Hematopoietic multipotent progenitor cell (in vitro differentiated cells): ENCODE measurements at regions not wholly inside any gene's neighbourhood (a gene's known extent, or its start where the extent isn't known, plus 50 kb on each side); places are given as distances from the start of the nearest gene placed in this dataset.
A peak's percentile ranks its signal among the peaks of the same experiment; 100 is the strongest.
"Not testable (repeated sequence)": the region's sequence is repeated elsewhere in the genome, so short reads cannot be mapped to it uniquely, and the experiment has no call there.

Experiments used
- DNase-seq, 3 donors: peaks; one replicate each; pipeline ENCODE4 v3.0.0-alpha.2; 2011 to 2015; ENCODE audit warnings: low read depth in 2 of 3, low spot score in 2 of 3

DNA sequence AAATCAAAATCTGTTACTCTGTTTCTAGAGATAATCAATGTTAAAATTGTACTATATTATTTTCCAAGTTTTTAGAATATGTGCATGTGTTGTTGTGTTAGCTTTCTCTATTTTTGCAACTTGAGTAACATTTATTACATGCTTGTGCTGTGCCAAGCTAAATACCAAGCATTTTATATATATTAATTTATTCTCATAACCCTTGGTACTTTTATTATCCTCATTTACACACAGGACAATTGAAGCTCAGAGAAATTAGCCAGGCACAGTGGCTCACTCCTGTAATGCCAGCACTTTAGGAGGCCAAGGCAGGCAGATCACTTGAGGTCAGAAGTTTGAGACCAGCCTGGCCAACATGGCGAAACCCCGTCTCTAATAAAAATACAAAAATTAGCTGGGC lies 254.0 kb upstream of the DMRT1 start:
- DNase-seq: no peak

DNA sequence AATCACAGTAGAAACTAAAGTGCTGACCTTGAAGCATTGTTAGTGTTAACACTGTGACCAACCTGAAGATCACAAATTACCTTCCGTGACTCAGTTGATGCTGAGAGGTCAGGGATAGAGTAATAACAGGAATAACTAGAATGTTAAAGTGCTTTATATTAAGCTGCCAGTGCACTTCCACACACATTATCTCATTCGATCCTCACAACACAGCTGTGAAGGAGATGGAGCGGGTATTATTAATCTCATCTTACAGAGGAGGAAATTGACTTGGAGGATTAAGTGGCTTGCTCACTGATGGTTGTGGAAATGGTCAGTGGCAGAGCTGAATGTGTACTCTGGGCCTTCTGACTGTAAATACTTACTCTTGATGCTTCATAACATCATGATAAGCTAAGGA lies 252.5 kb upstream of the DMRT1 start:
- no peak for DNase-seq

GRCh38 chr9:589723-590122 lies 251.8 kb upstream of the DMRT1 start:
- DNase-seq: peak in 2 of 3 donors; percentile 16 to 67

DNA sequence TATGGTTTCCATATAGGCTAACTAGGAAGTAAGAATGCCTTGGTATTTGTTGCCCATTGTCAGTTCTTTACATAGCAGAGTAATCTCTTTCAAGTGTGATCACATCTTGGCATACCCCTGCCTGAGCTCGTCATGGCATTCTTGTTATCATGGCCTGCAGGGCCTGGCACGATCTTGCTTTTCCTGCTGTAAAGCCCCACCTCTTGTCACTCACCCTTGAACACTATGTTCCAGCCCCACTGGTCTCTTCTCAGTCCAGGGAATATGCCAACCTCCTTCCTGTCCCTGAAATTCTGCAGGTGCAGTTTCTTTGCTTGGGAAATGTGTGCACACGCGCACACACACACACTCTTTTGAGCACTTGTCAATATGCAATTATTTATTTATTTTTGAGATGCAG lies 250.2 kb upstream of the DMRT1 start:
- DNase-seq: peak in 2 of 3 donors; percentile 14 to 50

DNA sequence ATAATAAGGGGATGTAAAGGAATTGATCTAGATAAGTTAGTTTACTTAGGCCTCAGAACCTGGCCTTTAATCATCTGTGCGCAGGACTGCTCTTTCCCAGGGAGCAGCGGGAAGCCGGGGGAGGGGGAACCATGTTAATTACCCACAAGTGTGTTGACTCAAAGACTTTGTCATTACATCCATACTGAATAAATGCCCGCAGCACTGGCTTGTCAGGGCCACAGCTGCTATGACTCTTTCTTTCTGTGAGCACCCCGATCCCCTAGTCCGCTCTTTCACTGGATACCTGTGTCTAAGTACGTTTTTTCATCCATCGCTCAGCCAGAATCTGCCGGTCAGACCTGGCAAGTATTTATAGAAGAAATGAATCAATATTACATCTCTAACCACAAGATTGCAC lies 249.3 kb upstream of the DMRT1 start:
- DNase-seq: no peak

- DNase-seq: no peak
These were observed 248.8 kb upstream of the DMRT1 start for GRCh38 chr9:592733-593132.

GRCh38 chr9:593809-594208 lies 247.7 kb upstream of the DMRT1 start:
- no peak for DNase-seq

DNA sequence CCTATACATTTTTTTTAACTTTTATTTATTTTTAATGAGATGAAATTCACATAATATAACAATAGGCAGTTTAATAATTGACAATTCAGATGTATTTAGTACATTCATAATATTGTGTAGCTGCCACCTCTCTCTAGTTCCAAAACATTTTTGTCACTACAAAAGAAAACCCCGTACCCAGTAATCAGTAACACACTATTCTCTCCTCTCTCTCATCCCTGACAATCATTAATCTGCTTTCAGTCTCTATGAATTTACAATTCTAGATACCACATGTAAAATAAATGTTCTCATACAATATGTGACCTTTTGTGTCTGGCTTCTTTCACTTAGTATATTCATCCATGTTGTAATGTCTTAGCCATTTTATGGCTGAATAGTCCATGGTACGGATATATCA lies 244.8 kb upstream of the DMRT1 start:
- no peak for DNase-seq

DNA sequence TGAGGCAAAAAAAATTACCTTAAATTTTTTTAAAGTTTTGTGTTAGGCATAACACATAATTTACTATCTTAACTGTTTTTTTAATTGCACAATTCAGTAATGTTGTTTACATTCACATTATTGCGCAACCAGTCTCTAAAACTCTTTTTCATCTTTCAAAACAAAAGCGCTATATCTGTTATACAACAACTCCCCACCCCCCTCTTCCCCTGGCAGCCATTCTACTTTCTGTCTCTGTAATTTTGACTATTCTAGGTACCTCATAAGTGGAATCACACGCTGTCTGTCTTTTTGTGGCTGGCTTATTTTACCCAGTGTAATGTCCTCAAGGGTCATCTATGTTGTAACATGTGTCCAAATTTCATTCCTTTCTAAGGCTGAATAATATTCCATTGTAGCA lies 241.5 kb upstream of the DMRT1 start:
- no peak for DNase-seq

DNA sequence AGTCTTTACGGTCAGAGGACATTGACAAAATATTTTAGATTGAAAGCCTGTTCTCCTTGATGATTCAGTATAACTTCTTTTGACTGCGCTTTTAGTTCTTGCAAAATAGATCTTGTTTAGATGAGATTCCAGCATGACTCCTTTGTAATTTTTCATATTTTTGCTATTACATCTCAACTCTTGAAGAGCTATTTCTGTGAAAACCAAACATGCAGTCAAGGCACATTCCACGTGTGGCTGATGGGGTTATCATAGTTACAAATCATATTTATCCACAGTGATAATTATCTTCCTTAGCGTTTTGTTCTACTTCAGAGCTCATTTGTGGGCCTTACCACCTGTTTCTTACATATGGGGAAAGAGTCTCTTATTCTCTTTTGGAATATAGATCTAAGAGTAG lies 238.8 kb upstream of the DMRT1 start:
- no peak for DNase-seq

DNA sequence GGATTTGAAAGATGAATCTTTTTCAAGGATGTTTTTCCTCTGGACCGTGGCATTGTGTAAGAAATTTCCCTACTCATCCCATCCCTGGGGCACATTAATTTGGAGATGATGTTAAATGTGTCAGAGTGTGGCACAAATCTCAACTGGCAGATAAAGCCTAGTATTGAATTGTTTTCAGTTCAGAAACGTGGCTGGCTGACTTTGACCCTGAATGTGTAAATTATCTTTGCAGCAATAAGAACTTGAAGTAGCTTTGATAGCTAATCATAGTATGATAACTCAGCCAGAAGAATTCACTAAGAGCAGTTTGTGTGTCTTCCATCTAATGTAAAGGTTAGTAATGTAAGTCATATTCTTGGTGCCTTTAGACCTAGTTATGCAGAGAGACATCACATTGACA lies 238.4 kb upstream of the DMRT1 start:
- no peak for DNase-seq

GRCh38 chr9:607417-607816 lies 234.1 kb upstream of the DMRT1 start:
- DNase-seq: no peak

DNA sequence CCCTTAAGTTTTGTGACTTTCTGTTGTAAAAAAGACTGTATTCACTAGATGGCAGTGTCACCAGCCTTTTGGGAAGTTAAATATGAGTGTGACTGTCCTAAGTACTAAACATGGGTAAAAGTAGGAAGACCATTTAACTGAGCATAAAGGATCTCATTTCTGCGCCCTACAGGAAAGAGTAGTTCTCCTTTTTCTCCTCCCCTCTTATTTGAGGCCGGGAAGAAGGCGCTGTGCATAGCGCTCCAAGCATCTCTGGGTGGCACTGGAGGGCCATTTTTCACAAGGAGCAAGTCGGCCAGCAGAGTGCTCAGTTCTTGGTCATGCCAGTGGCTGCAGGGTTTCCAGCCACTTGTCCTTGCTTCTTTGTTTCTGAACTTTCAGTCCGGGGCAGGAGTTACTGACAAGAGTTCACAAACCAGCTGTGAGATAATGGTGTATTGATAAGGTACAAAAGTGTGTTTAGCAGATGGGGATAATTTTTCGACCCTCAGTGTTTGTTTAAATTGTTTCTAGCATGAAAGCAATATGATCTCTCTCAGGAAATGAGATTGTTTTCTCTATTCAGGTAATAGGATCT lies 227.6 kb upstream of the DMRT1 start:
- DNase-seq: peak in 2 of 3 donors; percentile 89 to 94

GRCh38 chr9:614431-614830 lies 227.1 kb upstream of the DMRT1 start:
- DNase-seq: peak in 2 of 3 donors; percentile 26 to 30

DNA sequence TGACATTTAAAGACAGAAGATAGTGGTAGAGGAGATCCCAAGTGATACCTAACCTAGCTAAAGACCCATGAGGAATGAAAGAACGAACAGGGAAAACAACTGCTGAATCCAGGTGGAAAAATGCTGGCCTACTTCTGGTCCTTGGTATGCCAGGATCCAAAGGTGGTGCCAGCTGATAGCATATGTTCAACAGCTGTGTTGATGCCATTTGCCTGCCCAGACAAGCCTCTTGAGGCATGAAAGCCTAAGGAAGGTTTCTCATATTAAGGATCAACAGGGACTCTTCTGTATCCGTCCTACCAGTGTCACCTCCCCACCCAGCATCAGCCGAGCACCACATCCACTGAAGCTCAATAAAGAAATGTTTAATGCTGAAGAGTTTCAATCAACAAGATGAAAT lies 225.7 kb upstream of the DMRT1 start:
- no peak for DNase-seq

- no peak for DNase-seq
These were observed 224.8 kb upstream of the DMRT1 start for GRCh38 chr9:616694-617093.

DNA sequence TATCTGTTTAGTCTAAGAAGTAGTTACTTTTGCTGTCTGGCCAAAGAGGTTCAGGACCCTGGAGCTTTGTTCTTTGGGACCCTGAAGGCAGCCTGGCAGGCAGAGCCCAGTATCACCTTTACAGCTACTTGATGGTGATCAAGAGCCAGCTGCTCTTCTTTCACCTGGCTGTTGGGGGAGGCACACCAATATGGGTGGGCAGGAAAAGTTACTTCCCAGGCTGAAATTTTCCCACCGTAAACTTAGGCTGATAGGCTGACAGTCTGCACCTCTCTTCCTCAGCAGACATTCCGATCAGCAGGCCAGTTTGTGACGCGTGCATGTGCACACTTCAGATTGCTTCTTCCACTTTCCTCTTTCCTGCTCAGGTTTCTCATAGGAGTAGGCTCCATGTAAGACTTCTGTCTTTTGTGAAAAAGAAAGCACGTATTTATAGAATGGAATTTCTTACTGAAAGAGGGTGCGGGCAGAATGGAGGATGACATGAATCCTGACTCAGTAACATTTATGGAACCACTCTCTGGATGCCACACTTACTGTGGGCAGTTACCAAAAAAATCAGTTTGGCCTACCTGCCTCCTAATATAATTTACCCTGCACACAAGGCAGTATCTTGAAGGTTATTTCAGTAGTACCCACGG lies 223.9 kb upstream of the DMRT1 start:
- no peak for DNase-seq

DNA sequence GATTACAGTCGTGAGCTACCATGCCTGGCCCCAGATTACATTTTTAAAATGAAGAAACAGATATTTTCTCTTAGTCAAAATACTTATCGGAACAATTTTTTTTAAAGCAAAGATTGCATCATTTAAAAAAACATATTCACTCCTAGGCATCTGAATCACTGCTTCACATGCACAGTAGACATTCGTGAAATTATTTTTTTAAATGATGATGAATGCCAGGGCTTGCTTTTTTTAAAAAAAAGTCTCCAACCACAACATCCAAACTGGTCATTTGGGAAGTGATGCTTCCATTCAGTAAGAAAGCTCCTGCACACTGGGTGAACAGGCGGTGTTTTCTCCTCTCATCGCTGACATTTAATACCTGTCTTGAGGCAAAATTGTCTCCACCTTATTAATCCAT lies 223.0 kb upstream of the DMRT1 start:
- DNase-seq: no peak

- no peak for DNase-seq
These were observed 220.2 kb upstream of the DMRT1 start for GRCh38 chr9:621201-621855.

DNA sequence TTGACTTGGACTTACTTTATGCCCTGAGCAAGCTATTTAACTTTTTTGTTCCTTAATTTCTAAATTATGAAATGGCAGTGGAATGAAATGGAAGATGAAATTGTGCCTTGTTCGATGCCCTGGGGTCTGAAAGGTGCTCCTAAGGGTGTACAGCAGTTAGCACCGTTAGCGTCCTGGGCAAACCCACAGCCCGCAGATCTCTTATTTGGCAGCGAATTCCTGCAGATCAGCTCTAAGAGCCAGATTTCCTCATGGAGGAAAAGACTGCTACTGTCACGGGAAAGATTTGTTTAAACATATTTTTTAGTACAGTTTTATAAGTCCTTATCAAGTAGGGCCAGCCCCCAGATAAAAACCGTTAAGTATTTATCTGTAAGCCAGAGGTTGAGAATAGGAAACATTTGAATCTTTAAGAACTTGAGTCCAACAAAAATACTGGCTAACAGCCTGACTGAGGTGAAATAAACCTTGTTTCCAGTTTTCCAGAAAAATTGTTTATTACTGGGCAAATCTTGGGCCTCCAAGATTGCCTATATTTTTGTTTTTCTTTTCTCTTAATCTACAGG lies 216.5 kb upstream of the DMRT1 start:
- DNase-seq: peak in 1 of 3 donors; percentile 53

GRCh38 chr9:625613-626012 lies 215.9 kb upstream of the DMRT1 start:
- DNase-seq: no peak

- not testable (repeated sequence) for DNase-seq
These were observed 215.4 kb upstream of the DMRT1 start for GRCh38 chr9:626114-626513.
